Transverse colon (tissue), 4 donors: ENCODE measurements at regions not wholly inside any gene's neighbourhood (a gene's known extent, or its start where the extent isn't known, plus 50 kb on each side); places are given as distances from the start of the nearest gene placed in this dataset.

ENCODE experiments used
- CTCF ChIP-seq, 5 experiments: fragments of 200-600 bp in 3 of 5; fragments of 450-650 bp in 2 of 5; sonication (generic) in 3 of 5; IDR thresholded peaks; 1 replicate in 2 of 5; 2 replicates in 3 of 5; pipeline ENCODE4 v1.5.1; 2016 to 2017; ENCODE audit warnings: antibody characterized with exemption in 5 of 5, inconsistent platforms in 3 of 5, mild to moderate bottlenecking in 2 of 5, moderate library complexity in 1 of 5
- POLR2A ChIP-seq: fragments of 450-650 bp; IDR thresholded peaks from one replicate; pipeline ENCODE4 v1.6.1; 2016; ENCODE audit warnings: antibody characterized with exemption, mild to moderate bottlenecking, moderate library complexity
- POLR2AphosphoS5 ChIP-seq, 3 donors: sonication (generic); formaldehyde crosslinking; IDR thresholded peaks; one replicate each; pipeline ENCODE4 v1.6.1; 2016; ENCODE audit warnings: antibody characterized with exemption in 3 of 3

- no peak for TF ChIP-seq CTCF (IDR thresholded peaks at IDR 0.05)
- TF ChIP-seq POLR2AphosphoS5 (IDR thresholded peaks at IDR 0.05): no peak
- TF ChIP-seq POLR2A: no peak
These were observed 173.8 kb upstream of the PPP2R2D start for GRCh38 chr10:131726967-131727366.
